Neural progenitor cell (in vitro differentiated cells): ENCODE measurements at regions not wholly inside any gene's neighbourhood (a gene's known extent, or its start where the extent isn't known, plus 50 kb on each side); places are given as distances from the start of the nearest gene placed in this dataset.
A peak's percentile ranks its signal among the peaks of the same experiment; 100 is the strongest.

Experiments
- DNase-seq: peaks from one replicate; pipeline ENCODE4 v3.0.0-alpha.2; 2016; ENCODE audit warnings: low spot score
- H2AFZ ChIP-seq: fragments of 200-600 bp; sonication (generic); replicated peaks from 2 replicates; pipeline ENCODE4 v1.6.1; 2016; ENCODE audit warnings: antibody characterized with exemption
- H3F3A ChIP-seq: fragments of 200-600 bp; sonication (generic); 2 replicates; pipeline ENCODE4 v1.6.1; 2016; ENCODE audit warnings: antibody characterized with exemption, low read depth
- H3K27ac ChIP-seq: fragments of 200-600 bp; sonication (generic); 2 replicates; pipeline ENCODE4 v1.5.1; 2016; ENCODE audit warnings: mild to moderate bottlenecking
- H3K27me3 ChIP-seq: fragments of 200-600 bp; sonication (generic); 2 replicates; pipeline ENCODE4 v1.6.1; 2016; ENCODE audit warnings: mild to moderate bottlenecking, moderate library complexity
- H3K36me3 ChIP-seq: fragments of 200-600 bp; sonication (generic); 2 replicates; pipeline ENCODE4 v1.5.1; 2016
- H3K4me1 ChIP-seq: fragments of 200-600 bp; sonication (generic); 2 replicates; pipeline ENCODE4 v1.6.1; 2016; ENCODE audit warnings: mixed run types
- H3K4me2 ChIP-seq: fragments of 200-600 bp; sonication (generic); 2 replicates; pipeline ENCODE4 v1.6.1; 2016
- H3K4me3 ChIP-seq: fragments of 200-600 bp; sonication (generic); 2 replicates; pipeline ENCODE4 v1.5.1; 2016
- H3K79me2 ChIP-seq: fragments of 200-600 bp; sonication (generic); 2 replicates; pipeline ENCODE4 v1.6.1; 2016; ENCODE audit warnings: low read depth
- H3K9ac ChIP-seq: fragments of 200-600 bp; sonication (generic); 2 replicates; pipeline ENCODE4 v1.6.1; 2016
- H3K9me3 ChIP-seq: fragments of 200-600 bp; sonication (generic); 2 replicates; pipeline ENCODE4 v1.5.1; 2016; ENCODE audit warnings: low read depth
- H4K20me1 ChIP-seq: fragments of 200-600 bp; sonication (generic); 2 replicates; pipeline ENCODE4 v1.6.1; 2016; ENCODE audit warnings: low read depth
- H3K27ac Mint-ChIP-seq: 3 replicates; pipeline ENCODE4 v1.8.0; 2021; ENCODE audit warnings: mixed read lengths
- H3K27me3 Mint-ChIP-seq: 2 replicates; pipeline ENCODE4 v1.8.0; 2022; ENCODE audit warnings: low read depth, mild to moderate bottlenecking, inconsistent platforms, moderate library complexity, mixed read lengths; ENCODE audit not compliant: insufficient read depth
- H3K36me3 Mint-ChIP-seq: 3 replicates; pipeline ENCODE4 v1.8.0; 2021; ENCODE audit warnings: mixed read lengths
- H3K4me1 Mint-ChIP-seq: 3 replicates; pipeline ENCODE4 v1.8.0; 2021; ENCODE audit warnings: mixed read lengths
- H3K4me3 Mint-ChIP-seq: 3 replicates; pipeline ENCODE4 v1.8.0; 2021; ENCODE audit warnings: mild to moderate bottlenecking, moderate library complexity, mixed read lengths
- H3K9me3 Mint-ChIP-seq: 3 replicates; pipeline ENCODE4 v1.8.0; 2020; ENCODE audit warnings: mixed read lengths
- CTCF ChIP-seq: fragments of 200-600 bp; sonication (generic); IDR thresholded peaks from 2 replicates; pipeline ENCODE4 v1.5.1; 2017; ENCODE audit warnings: antibody characterized with exemption, mild to moderate bottlenecking
- EZH2 ChIP-seq: fragments of 200-600 bp; sonication (generic); IDR thresholded peaks from 2 replicates; pipeline ENCODE4 v1.6.1; 2017; ENCODE audit warnings: antibody characterized with exemption, mild to moderate bottlenecking, moderate library complexity
- EZH2phosphoT487 ChIP-seq: fragments of 200-600 bp; sonication (generic); IDR thresholded peaks from 2 replicates; pipeline ENCODE4 v1.6.1; 2017; ENCODE audit warnings: antibody characterized with exemption

- no peaks in the 10 kb centered on the region for H3K36me3 Mint-ChIP-seq
- no peaks in the 10 kb centered on the region for H4K20me1 ChIP-seq
- H3K4me1 Mint-ChIP-seq = no peaks in the 10 kb centered on the region
- TF ChIP-seq EZH2 (no peak), EZH2phosphoT487 (no peak), CTCF (no peak)
- no peak for DNase-seq
- H3K4me1 ChIP-seq = no peaks in the 10 kb centered on the region
- no peaks in the 10 kb centered on the region for H3K9me3 ChIP-seq
- H3F3A ChIP-seq = no peaks in the 10 kb centered on the region
- H3K4me3 ChIP-seq = no peak overlapping the region
- H3K27ac ChIP-seq = no peak overlapping the region
- no peaks in the 10 kb centered on the region for H3K36me3 ChIP-seq
- H2AFZ ChIP-seq = peak overlapping the region; percentile 38
- H3K27me3 ChIP-seq = no peaks in the 10 kb centered on the region
- H3K79me2 ChIP-seq = no peaks in the 10 kb centered on the region
- H3K9me3 Mint-ChIP-seq = no peaks in the 10 kb centered on the region
- no peaks in the 10 kb centered on the region for H3K27me3 Mint-ChIP-seq
- H3K4me3 Mint-ChIP-seq = no peak overlapping the region
- H3K4me2 ChIP-seq = no peak overlapping the region
- H3K9ac ChIP-seq = no peak overlapping the region
- H3K27ac Mint-ChIP-seq = no peak overlapping the region
Observed at GRCh38 chr3:82416830-82417229, 655.4 kb upstream of the GBE1 start.

- Histone ChIP-seq H3K27me3 (no peaks in the 10 kb centered on the region), H3K36me3 (no peaks in the 10 kb centered on the region), H3K9me3 (no peaks in the 10 kb centered on the region), H3K4me1 (no peaks in the 10 kb centered on the region), H3K9ac (no peak overlapping the region), H3K4me2 (no peak overlapping the region), H3K79me2 (no peaks in the 10 kb centered on the region), H3K4me3 (no peak overlapping the region), H4K20me1 (no peaks in the 10 kb centered on the region), H2AFZ (peak overlapping the region; percentile 38), H3F3A (no peaks in the 10 kb centered on the region), H3K27ac (no peak overlapping the region)
- no peak overlapping the region for H3K4me3 Mint-ChIP-seq
- no peak for DNase-seq
- no peaks in the 10 kb centered on the region for H3K27me3 Mint-ChIP-seq
- H3K9me3 Mint-ChIP-seq = no peaks in the 10 kb centered on the region
- no peak for TF ChIP-seq EZH2
- no peak for TF ChIP-seq EZH2phosphoT487
- TF ChIP-seq CTCF = no peak
- no peak overlapping the region for H3K27ac Mint-ChIP-seq
- no peaks in the 10 kb centered on the region for H3K4me1 Mint-ChIP-seq
- H3K36me3 Mint-ChIP-seq = no peaks in the 10 kb centered on the region
Observed at GRCh38 chr3:82416349-82416748, 654.9 kb upstream of the GBE1 start.

- Mint-ChIP-seq H3K9me3 (no peaks in the 10 kb centered on the region), H3K4me1 (no peaks in the 10 kb centered on the region), H3K36me3 (no peaks in the 10 kb centered on the region), H3K27ac (no peak overlapping the region), H3K27me3 (no peaks in the 10 kb centered on the region), H3K4me3 (no peak overlapping the region)
- DNase-seq = no peak
- H3K4me1 ChIP-seq = no peaks in the 10 kb centered on the region
- no peaks in the 10 kb centered on the region for H3K36me3 ChIP-seq
- H2AFZ ChIP-seq = no peak overlapping the region
- no peaks in the 10 kb centered on the region for H3K27me3 ChIP-seq
- no peak overlapping the region for H3K4me2 ChIP-seq
- no peaks in the 10 kb centered on the region for H3F3A ChIP-seq
- H3K4me3 ChIP-seq = no peak overlapping the region
- H3K9me3 ChIP-seq = no peaks in the 10 kb centered on the region
- H4K20me1 ChIP-seq = no peaks in the 10 kb centered on the region
- TF ChIP-seq EZH2 (no peak), CTCF (no peak), EZH2phosphoT487 (no peak)
- no peak overlapping the region for H3K27ac ChIP-seq
- no peaks in the 10 kb centered on the region for H3K79me2 ChIP-seq
- no peak overlapping the region for H3K9ac ChIP-seq
Observed at GRCh38 chr3:82413171-82413570, 651.7 kb upstream of the GBE1 start.

GRCh38 chr3:82410366-82410765 is 648.9 kb upstream of the GBE1 start:
- H3K79me2 ChIP-seq = no peaks in the 10 kb centered on the region
- no peak overlapping the region for H3K27ac ChIP-seq
- no peak overlapping the region for H3K9ac ChIP-seq
- H3K27ac Mint-ChIP-seq = no peak overlapping the region
- DNase-seq = no peak
- no peaks in the 10 kb centered on the region for H3K27me3 ChIP-seq
- H3K36me3 Mint-ChIP-seq = no peaks in the 10 kb centered on the region
- H3K9me3 ChIP-seq = no peaks in the 10 kb centered on the region
- peaks cover 2% of the 10 kb centered on the region for H3K4me1 Mint-ChIP-seq
- H3K4me3 ChIP-seq = no peak overlapping the region
- no peak for TF ChIP-seq CTCF
- TF ChIP-seq EZH2 = no peak
- TF ChIP-seq EZH2phosphoT487 = no peak
- H4K20me1 ChIP-seq = no peaks in the 10 kb centered on the region
- H3K4me1 ChIP-seq = no peaks in the 10 kb centered on the region
- no peaks in the 10 kb centered on the region for H3K36me3 ChIP-seq
- H3K4me3 Mint-ChIP-seq = no peak overlapping the region
- no peaks in the 10 kb centered on the region for H3K27me3 Mint-ChIP-seq
- no peaks in the 10 kb centered on the region for H3F3A ChIP-seq
- H2AFZ ChIP-seq = no peak overlapping the region
- no peak overlapping the region for H3K4me2 ChIP-seq
- no peaks in the 10 kb centered on the region for H3K9me3 Mint-ChIP-seq
